ENCODE measurements at regions not wholly inside any gene's neighbourhood (a gene's known extent, or its start where the extent isn't known, plus 50 kb on each side); places are given as distances from the start of the nearest gene placed in this dataset.
"Not testable (repeated sequence)": the region's sequence is repeated elsewhere in the genome, so short reads cannot be mapped to it uniquely, and the experiment has no call there.

DNA sequence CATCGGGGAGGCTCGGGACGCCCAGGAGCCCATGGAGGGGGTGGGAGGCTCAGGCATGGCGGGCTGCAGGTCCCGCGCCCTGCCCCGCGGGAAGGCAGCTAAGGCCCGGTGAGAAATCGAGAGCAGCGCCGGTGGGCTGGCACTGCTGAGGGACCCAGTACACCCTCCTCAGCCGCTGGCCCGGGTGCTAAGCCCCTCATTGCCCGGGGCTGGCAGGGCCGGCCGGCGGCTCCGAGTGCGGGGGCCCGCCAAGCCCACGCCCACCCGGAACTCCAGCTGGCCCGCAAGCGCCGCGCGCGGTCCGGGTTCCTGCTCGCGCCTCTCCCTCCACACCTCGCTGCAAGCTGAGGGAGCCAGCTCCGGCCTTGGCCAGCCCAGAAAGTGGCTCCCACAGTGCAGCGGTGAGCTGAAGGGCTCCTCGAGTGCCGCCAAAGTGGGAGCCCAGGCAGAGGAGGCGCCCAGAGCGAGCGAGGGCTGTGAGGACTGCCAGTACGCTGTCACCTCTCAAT lies 195.0 kb upstream of the PIK3R1 start:
- TF ChIP-seq, protein P1, sequence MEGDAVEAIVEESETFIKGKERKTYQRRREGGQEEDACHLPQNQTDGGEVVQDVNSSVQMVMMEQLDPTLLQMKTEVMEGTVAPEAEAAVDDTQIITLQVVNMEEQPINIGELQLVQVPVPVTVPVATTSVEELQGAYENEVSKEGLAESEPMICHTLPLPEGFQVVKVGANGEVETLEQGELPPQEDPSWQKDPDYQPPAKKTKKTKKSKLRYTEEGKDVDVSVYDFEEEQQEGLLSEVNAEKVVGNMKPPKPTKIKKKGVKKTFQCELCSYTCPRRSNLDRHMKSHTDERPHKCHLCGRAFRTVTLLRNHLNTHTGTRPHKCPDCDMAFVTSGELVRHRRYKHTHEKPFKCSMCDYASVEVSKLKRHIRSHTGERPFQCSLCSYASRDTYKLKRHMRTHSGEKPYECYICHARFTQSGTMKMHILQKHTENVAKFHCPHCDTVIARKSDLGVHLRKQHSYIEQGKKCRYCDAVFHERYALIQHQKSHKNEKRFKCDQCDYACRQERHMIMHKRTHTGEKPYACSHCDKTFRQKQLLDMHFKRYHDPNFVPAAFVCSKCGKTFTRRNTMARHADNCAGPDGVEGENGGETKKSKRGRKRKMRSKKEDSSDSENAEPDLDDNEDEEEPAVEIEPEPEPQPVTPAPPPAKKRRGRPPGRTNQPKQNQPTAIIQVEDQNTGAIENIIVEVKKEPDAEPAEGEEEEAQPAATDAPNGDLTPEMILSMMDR (IDR thresholded peaks at IDR 0.05): not testable (repeated sequence)
- not testable (repeated sequence) for TF ChIP-seq HDAC2 (IDR thresholded peaks at IDR 0.05); CBX8 (IDR thresholded peaks at IDR 0.05); CHD2 (IDR thresholded peaks at IDR 0.05; ENCODE audit: low read length, partially characterized antibody); POLR2A (IDR thresholded peaks at IDR 0.05; ENCODE audit: low read length); ELK1 (IDR thresholded peaks at IDR 0.05; ENCODE audit: low read depth, low read length); RFX5 (IDR thresholded peaks at IDR 0.05); POLR2AphosphoS2 (conservative IDR thresholded peaks at IDR 0.05; ENCODE audit: low read length); MAX (IDR thresholded peaks at IDR 0.05); HOXA7 (CRISPR knock-in tag; IDR thresholded peaks at IDR 0.05); MAFK (IDR thresholded peaks at IDR 0.05; ENCODE audit: partially characterized antibody)
- TF ChIP-seq, protein P2, sequence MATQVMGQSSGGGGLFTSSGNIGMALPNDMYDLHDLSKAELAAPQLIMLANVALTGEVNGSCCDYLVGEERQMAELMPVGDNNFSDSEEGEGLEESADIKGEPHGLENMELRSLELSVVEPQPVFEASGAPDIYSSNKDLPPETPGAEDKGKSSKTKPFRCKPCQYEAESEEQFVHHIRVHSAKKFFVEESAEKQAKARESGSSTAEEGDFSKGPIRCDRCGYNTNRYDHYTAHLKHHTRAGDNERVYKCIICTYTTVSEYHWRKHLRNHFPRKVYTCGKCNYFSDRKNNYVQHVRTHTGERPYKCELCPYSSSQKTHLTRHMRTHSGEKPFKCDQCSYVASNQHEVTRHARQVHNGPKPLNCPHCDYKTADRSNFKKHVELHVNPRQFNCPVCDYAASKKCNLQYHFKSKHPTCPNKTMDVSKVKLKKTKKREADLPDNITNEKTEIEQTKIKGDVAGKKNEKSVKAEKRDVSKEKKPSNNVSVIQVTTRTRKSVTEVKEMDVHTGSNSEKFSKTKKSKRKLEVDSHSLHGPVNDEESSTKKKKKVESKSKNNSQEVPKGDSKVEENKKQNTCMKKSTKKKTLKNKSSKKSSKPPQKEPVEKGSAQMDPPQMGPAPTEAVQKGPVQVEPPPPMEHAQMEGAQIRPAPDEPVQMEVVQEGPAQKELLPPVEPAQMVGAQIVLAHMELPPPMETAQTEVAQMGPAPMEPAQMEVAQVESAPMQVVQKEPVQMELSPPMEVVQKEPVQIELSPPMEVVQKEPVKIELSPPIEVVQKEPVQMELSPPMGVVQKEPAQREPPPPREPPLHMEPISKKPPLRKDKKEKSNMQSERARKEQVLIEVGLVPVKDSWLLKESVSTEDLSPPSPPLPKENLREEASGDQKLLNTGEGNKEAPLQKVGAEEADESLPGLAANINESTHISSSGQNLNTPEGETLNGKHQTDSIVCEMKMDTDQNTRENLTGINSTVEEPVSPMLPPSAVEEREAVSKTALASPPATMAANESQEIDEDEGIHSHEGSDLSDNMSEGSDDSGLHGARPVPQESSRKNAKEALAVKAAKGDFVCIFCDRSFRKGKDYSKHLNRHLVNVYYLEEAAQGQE (IDR thresholded peaks at IDR 0.05): not testable (repeated sequence)
